ENCODE measurements at regions not wholly inside any gene's neighbourhood (a gene's known extent, or its start where the extent isn't known, plus 50 kb on each side); places are given as distances from the start of the nearest gene placed in this dataset.

- no peak for DNase-seq (ENCODE audit: low read depth)
- no peak overlapping the region for H3K4me3 ChIP-seq (ENCODE audit: low read depth, low read length)
- TF ChIP-seq, protein P1, sequence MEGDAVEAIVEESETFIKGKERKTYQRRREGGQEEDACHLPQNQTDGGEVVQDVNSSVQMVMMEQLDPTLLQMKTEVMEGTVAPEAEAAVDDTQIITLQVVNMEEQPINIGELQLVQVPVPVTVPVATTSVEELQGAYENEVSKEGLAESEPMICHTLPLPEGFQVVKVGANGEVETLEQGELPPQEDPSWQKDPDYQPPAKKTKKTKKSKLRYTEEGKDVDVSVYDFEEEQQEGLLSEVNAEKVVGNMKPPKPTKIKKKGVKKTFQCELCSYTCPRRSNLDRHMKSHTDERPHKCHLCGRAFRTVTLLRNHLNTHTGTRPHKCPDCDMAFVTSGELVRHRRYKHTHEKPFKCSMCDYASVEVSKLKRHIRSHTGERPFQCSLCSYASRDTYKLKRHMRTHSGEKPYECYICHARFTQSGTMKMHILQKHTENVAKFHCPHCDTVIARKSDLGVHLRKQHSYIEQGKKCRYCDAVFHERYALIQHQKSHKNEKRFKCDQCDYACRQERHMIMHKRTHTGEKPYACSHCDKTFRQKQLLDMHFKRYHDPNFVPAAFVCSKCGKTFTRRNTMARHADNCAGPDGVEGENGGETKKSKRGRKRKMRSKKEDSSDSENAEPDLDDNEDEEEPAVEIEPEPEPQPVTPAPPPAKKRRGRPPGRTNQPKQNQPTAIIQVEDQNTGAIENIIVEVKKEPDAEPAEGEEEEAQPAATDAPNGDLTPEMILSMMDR (IDR thresholded peaks at IDR 0.05; ENCODE audit: low read depth, low read length, missing control alignments) = no peak
Observed at GRCh38 chr3:944786-945185, 148.0 kb upstream of the CNTN6 start.

DNA sequence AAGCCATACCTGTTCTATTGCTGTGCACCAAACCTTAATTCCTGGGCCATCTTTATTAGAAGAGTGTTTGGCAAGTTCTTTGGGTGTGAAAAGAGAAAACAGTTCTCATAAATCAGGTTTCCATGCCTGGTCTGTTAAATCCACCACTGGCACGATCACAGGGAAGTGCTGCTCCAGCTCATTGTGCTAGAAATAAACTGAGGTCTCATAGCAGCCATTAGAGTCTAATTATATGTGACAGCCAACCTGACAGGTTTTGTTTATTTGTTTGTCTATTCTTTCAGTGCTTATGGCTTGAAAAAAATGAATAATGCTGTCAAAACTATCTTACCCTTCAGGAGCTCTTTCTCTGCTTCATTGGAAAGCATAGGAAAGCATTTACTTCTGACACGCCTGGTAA lies 147.1 kb upstream of the CNTN6 start:
- H3K4me3 ChIP-seq (ENCODE audit: low read depth, low read length) = no peak overlapping the region
- DNase-seq (ENCODE audit: low read depth) = no peak
- TF ChIP-seq, protein P1 (IDR thresholded peaks at IDR 0.05; ENCODE audit: low read depth, low read length, missing control alignments) = no peak

DNA sequence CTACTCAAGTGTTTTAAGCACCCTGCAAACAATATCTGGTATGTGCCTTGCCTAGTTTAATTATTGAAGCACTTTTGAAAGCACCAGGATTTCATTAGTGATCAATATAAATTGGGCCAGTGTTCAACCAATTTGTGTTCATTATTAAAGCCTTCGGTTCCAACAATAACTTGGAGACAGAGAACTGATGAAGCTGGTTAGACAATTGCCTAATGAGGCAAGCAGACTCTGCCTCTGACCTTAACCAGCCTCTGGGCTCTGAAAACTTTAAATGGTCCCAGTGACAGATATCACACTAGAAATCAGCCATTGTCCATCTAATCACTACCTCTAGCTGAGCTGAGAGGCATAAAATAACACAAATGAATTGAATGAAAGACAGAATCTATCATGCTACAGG lies 139.9 kb upstream of the CNTN6 start:
- H3K4me3 ChIP-seq (ENCODE audit: low read depth, low read length) = no peak overlapping the region
- no peak for DNase-seq (ENCODE audit: low read depth)
- TF ChIP-seq, protein P1 (IDR thresholded peaks at IDR 0.05; ENCODE audit: low read depth, low read length, missing control alignments) = no peak

GRCh38 chr3:963255-963654 lies 129.6 kb upstream of the CNTN6 start:
- H3K4me3 ChIP-seq (ENCODE audit: low read depth, low read length) = no peak overlapping the region
- DNase-seq (ENCODE audit: low read depth) = no peak
- TF ChIP-seq, protein P1 (IDR thresholded peaks at IDR 0.05; ENCODE audit: low read depth, low read length, missing control alignments) = no peak

DNA sequence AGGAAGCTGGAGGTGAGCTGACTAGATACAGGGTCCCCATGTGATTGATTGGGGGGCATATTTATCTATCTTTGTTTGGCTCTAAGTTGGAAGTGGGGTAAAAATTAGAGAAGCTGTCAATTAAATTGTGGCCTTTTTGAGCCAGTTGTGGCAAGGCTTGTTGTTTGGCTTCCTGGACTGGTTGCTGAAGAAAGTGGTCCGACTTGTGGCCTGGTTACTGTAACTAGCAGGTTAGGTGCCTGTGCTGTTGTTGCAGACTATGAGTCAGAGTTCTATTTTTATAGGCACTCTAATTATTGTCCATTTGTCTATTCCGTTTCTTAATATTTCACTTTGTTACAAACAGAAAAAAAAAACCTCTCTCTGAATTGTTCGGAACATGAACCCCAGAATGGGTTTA lies 129.1 kb upstream of the CNTN6 start:
- no peak for DNase-seq (ENCODE audit: low read depth)
- no peak overlapping the region for H3K4me3 ChIP-seq (ENCODE audit: low read depth, low read length)
- TF ChIP-seq, protein P1 (IDR thresholded peaks at IDR 0.05; ENCODE audit: low read depth, low read length, missing control alignments) = no peak

GRCh38 chr3:965826-966225 lies 127.0 kb upstream of the CNTN6 start:
- H3K4me3 ChIP-seq (ENCODE audit: low read depth, low read length) = no peak overlapping the region
- no peak for DNase-seq (ENCODE audit: low read depth)
- TF ChIP-seq, protein P1 (IDR thresholded peaks at IDR 0.05; ENCODE audit: low read depth, low read length, missing control alignments) = no peak

DNA sequence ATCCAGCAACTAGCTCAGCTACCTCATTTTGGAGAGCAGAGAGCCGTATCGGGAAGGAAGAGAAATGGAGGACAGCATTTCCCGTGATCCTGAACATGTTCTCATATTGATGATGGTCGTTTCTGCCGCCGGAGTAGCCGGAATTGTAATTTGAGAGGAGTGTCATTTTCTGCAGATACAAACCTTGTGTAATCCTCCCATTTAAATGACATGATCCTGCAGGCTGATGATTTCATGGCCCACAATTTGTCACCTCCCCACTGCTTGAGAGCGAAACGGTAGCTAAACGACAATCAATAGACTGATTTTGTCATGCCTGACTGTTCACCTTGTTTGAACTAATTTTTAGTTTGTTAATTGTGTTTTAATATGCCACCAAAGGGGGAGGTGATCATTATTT lies 126.5 kb upstream of the CNTN6 start:
- TF ChIP-seq, protein P1 (IDR thresholded peaks at IDR 0.05; ENCODE audit: low read depth, low read length, missing control alignments) = no peak
- DNase-seq (ENCODE audit: low read depth) = no peak
- no peak overlapping the region for H3K4me3 ChIP-seq (ENCODE audit: low read depth, low read length)

All from GM12864 (cell line).